ENCODE measurements at regions not wholly inside any gene's neighbourhood (a gene's known extent, or its start where the extent isn't known, plus 50 kb on each side); places are given as distances from the start of the nearest gene placed in this dataset.
"Not testable (repeated sequence)": the region's sequence is repeated elsewhere in the genome, so short reads cannot be mapped to it uniquely, and the experiment has no call there.

DNA sequence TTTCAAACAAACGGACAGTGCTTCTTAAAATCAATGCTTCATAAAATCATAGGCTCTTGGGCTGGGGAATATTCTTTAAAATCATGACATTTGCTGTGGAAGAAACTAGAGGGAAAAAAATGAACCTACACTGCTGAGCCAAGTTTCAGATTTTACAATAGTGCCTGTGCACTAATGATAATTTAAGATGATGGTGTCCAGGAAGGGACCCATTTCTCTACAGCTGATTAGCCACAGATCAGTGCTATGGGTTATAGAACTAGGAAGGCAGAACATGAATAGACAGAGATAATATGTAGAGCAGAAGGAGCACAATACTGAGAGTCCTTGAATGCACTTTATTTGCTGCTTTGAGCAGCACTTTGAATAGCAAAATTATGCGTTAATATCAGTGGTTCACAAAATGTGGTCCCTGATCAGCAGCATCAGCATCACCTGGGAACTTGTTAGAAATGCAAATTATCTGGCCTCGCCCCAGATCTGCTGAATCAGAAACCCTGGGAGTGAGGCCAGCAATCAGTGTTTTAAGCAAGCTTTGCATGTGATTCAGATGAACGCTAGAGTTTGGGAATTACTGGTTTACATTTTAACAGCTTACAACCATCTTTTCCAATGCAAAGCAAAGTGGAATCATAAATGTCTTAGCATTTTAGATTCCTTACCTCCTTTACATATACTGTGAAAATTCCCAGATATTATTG lies 135.8 kb upstream of the ANKRD28 start:
- no peak for DNase-seq (ENCODE audit: low read depth)
- H3K36me3 ChIP-seq (ENCODE audit: control insufficient read depth, insufficient read depth, low read length), result no peaks in the 10 kb centered on the region
- no peak overlapping the region for H3K4me3 ChIP-seq (ENCODE audit: low read depth, low read length)
- no peaks in the 10 kb centered on the region for H3K27me3 ChIP-seq (ENCODE audit: control insufficient read depth, insufficient read depth, low read length)
- no peak for TF ChIP-seq CTCF (IDR thresholded peaks at IDR 0.05; ENCODE audit: insufficient read depth, low read length, poor library complexity, severe bottlenecking)

- TF ChIP-seq CTCF (IDR thresholded peaks at IDR 0.05; ENCODE audit: insufficient read depth, low read length, poor library complexity, severe bottlenecking), result no peak
- Histone ChIP-seq H3K27me3 (ENCODE audit: control insufficient read depth, insufficient read depth, low read length) (no peaks in the 10 kb centered on the region), H3K4me3 (ENCODE audit: low read depth, low read length) (no peak overlapping the region), H3K36me3 (ENCODE audit: control insufficient read depth, insufficient read depth, low read length) (no peaks in the 10 kb centered on the region)
- no peak for DNase-seq (ENCODE audit: low read depth)
Measured at GRCh38 chr3:15934389-15935195, 136.8 kb upstream of the ANKRD28 start.

GRCh38 chr3:15936312-15936711 lies 138.5 kb upstream of the ANKRD28 start:
- no peak for DNase-seq (ENCODE audit: low read depth)
- TF ChIP-seq CTCF (IDR thresholded peaks at IDR 0.05; ENCODE audit: insufficient read depth, low read length, poor library complexity, severe bottlenecking), result no peak
- Histone ChIP-seq H3K4me3 (ENCODE audit: low read depth, low read length) (no peak overlapping the region), H3K36me3 (ENCODE audit: control insufficient read depth, insufficient read depth, low read length) (no peaks in the 10 kb centered on the region), H3K27me3 (ENCODE audit: control insufficient read depth, insufficient read depth, low read length) (no peaks in the 10 kb centered on the region)

GRCh38 chr3:15940641-15941040 lies 142.9 kb upstream of the ANKRD28 start:
- Histone ChIP-seq H3K36me3 (ENCODE audit: control insufficient read depth, insufficient read depth, low read length) (no peaks in the 10 kb centered on the region), H3K4me3 (ENCODE audit: low read depth, low read length) (no peak overlapping the region), H3K27me3 (ENCODE audit: control insufficient read depth, insufficient read depth, low read length) (no peaks in the 10 kb centered on the region)
- no peak for TF ChIP-seq CTCF (IDR thresholded peaks at IDR 0.05; ENCODE audit: insufficient read depth, low read length, poor library complexity, severe bottlenecking)
- DNase-seq (ENCODE audit: low read depth), result no peak

DNA sequence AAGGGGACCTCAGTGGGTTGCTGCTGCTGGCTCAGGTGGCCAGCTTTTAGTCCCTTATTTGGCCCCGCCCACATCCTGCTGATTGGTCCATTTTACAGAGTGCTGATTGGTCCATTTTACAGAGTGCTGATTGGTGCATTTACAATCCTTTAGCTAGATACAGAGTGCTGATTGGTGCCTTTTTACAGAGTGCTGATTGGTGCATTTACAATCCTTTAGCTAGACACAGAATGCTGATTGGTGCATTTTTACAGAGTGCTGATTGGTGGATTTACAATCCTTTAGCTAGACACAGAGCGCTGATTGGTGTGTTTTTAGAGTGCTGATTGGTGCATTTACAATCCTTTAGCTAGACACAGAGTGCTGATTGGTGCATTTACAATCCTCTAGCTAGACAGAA lies 143.7 kb upstream of the ANKRD28 start:
- DNase-seq (ENCODE audit: low read depth); H3K27me3 ChIP-seq (ENCODE audit: control insufficient read depth, insufficient read depth, low read length); H3K36me3 ChIP-seq (ENCODE audit: control insufficient read depth, insufficient read depth, low read length); H3K4me3 ChIP-seq (ENCODE audit: low read depth, low read length): not testable (repeated sequence)

GRCh38 chr3:15941958-15942357 lies 144.2 kb upstream of the ANKRD28 start:
- no peak overlapping the region for H3K4me3 ChIP-seq (ENCODE audit: low read depth, low read length)
- DNase-seq (ENCODE audit: low read depth), result no peak
- no peaks in the 10 kb centered on the region for H3K36me3 ChIP-seq (ENCODE audit: control insufficient read depth, insufficient read depth, low read length)
- no peaks in the 10 kb centered on the region for H3K27me3 ChIP-seq (ENCODE audit: control insufficient read depth, insufficient read depth, low read length)
- no peak for TF ChIP-seq CTCF (IDR thresholded peaks at IDR 0.05; ENCODE audit: insufficient read depth, low read length, poor library complexity, severe bottlenecking)
